ENCODE measurements at regions not wholly inside any gene's neighbourhood (a gene's known extent, or its start where the extent isn't known, plus 50 kb on each side); places are given as distances from the start of the nearest gene placed in this dataset.

DNA sequence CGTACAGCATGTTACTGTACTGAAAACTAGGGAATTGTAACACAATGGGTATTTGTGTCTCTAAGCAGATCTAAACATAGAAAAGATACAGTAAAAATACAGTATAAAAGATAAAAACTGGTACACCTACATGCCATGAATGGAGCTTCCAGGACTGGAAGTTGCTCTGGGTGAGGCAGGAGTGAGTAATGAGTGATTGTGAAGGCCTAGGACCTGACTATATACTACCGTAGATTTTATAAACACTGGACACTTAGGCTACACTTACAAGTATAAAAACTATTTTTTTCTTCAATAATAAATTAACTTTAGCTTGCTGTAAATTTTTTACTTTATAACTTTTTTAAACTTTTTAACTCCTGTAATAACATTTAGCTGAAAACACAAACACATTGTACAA, 324.4 kb upstream of the TNP1 start:
- TF ChIP-seq CTCF (IDR thresholded peaks at IDR 0.05; ENCODE audit: poor library complexity) = no peak
- TF ChIP-seq EZH2phosphoT487 (IDR thresholded peaks at IDR 0.05; ENCODE audit: low read depth, severe bottlenecking, unreplicated experiment) = no peak
- no peak for TF ChIP-seq EZH2 (IDR thresholded peaks at IDR 0.05; ENCODE audit: borderline replicate concordance)
